ENCODE measurements at regions not wholly inside any gene's neighbourhood (a gene's known extent, or its start where the extent isn't known, plus 50 kb on each side); places are given as distances from the start of the nearest gene placed in this dataset.

DNA sequence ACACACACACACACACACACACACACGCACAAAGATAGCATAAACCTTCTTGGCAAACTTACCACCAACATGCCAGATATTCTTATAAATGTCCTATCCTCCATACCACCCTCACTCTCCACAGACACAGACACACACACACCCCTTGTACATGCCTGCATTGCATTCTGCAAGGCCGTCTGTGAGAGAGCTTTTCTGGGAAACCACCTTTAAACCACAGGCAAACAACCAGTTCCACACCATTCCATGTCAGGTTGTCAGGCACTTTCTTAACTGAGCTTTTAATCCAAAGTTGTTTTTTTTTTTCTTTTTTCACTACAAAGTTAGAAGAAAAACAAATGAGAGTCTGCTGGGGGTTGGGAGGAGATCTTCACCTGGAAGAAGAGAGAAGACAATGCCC is 221.1 kb downstream of the C1D start:
- TF ChIP-seq, protein P1, sequence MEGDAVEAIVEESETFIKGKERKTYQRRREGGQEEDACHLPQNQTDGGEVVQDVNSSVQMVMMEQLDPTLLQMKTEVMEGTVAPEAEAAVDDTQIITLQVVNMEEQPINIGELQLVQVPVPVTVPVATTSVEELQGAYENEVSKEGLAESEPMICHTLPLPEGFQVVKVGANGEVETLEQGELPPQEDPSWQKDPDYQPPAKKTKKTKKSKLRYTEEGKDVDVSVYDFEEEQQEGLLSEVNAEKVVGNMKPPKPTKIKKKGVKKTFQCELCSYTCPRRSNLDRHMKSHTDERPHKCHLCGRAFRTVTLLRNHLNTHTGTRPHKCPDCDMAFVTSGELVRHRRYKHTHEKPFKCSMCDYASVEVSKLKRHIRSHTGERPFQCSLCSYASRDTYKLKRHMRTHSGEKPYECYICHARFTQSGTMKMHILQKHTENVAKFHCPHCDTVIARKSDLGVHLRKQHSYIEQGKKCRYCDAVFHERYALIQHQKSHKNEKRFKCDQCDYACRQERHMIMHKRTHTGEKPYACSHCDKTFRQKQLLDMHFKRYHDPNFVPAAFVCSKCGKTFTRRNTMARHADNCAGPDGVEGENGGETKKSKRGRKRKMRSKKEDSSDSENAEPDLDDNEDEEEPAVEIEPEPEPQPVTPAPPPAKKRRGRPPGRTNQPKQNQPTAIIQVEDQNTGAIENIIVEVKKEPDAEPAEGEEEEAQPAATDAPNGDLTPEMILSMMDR (IDR thresholded peaks at IDR 0.05; ENCODE audit: borderline replicate concordance, extremely low read depth, low read length, poor library complexity, severe bottlenecking) = no peak
- no peak for TF ChIP-seq EZH2 (IDR thresholded peaks at IDR 0.05; ENCODE audit: borderline replicate concordance, low read depth, low read length, severe bottlenecking)

All from DND-41 (cell line).